ENCODE measurements at regions not wholly inside any gene's neighbourhood (a gene's known extent, or its start where the extent isn't known, plus 50 kb on each side); places are given as distances from the start of the nearest gene placed in this dataset.

- DNase-seq (ENCODE audit: low spot score): no peak
Observed at GRCh38 chr21:40901691-40902090, 54.7 kb upstream of the DSCAM start.

GRCh38 chr21:40902299-40902698 is 55.3 kb upstream of the DSCAM start:
- no peak for DNase-seq (ENCODE audit: low spot score)

GRCh38 chr21:40902993-40903392 is 56.0 kb upstream of the DSCAM start:
- no peak for DNase-seq (ENCODE audit: low spot score)

GRCh38 chr21:40905251-40905650 is 58.3 kb upstream of the DSCAM start:
- DNase-seq (ENCODE audit: low spot score): no peak

- DNase-seq (ENCODE audit: low spot score): no peak
Observed at GRCh38 chr21:40912375-40912774, 65.4 kb upstream of the DSCAM start.

- DNase-seq (ENCODE audit: low spot score): no peak
Observed at GRCh38 chr21:40915114-40915513, 68.2 kb upstream of the DSCAM start.

- DNase-seq (ENCODE audit: low spot score): no peak
Observed at GRCh38 chr21:40923407-40923806, 76.4 kb upstream of the DSCAM start.

GRCh38 chr21:40923901-40924300 is 76.9 kb upstream of the DSCAM start:
- no peak for DNase-seq (ENCODE audit: low spot score)

- DNase-seq (ENCODE audit: low spot score): no peak
Observed at GRCh38 chr21:40924641-40925040, 77.7 kb upstream of the DSCAM start.

- DNase-seq (ENCODE audit: low spot score): no peak
Observed at GRCh38 chr21:40926238-40926637, 79.3 kb upstream of the DSCAM start.

- DNase-seq (ENCODE audit: low spot score): no peak
Observed at GRCh38 chr21:40929833-40930232, 82.9 kb upstream of the DSCAM start.

GRCh38 chr21:40931197-40931596 is 84.2 kb upstream of the DSCAM start:
- no peak for DNase-seq (ENCODE audit: low spot score)

GRCh38 chr21:40936178-40936577 is 89.2 kb upstream of the DSCAM start:
- no peak for DNase-seq (ENCODE audit: low spot score)

GRCh38 chr21:40936771-40937261 is 89.9 kb upstream of the DSCAM start:
- no peak for DNase-seq (ENCODE audit: low spot score)

- no peak for DNase-seq (ENCODE audit: low spot score)
Observed at GRCh38 chr21:40938078-40938477, 91.1 kb upstream of the DSCAM start.

- no peak for DNase-seq (ENCODE audit: low spot score)
Observed at GRCh38 chr21:40938611-40939010, 91.7 kb upstream of the DSCAM start.

- DNase-seq (ENCODE audit: low spot score): no peak
Observed at GRCh38 chr21:40947713-40948112, 100.8 kb upstream of the DSCAM start.

- DNase-seq (ENCODE audit: low spot score): no peak
Observed at GRCh38 chr21:40950970-40951369, 104.0 kb upstream of the DSCAM start.

GRCh38 chr21:40952551-40953323 is 105.8 kb upstream of the DSCAM start:
- DNase-seq (ENCODE audit: low spot score): no peak

- no peak for DNase-seq (ENCODE audit: low spot score)
Observed at GRCh38 chr21:40964691-40965090, 117.7 kb upstream of the DSCAM start.

GRCh38 chr21:40967771-40968170 is 120.8 kb upstream of the DSCAM start:
- no peak for DNase-seq (ENCODE audit: low spot score)

- no peak for DNase-seq (ENCODE audit: low spot score)
Observed at GRCh38 chr21:40972151-40972550, 125.2 kb upstream of the DSCAM start.

- DNase-seq (ENCODE audit: low spot score): no peak
Observed at GRCh38 chr21:40976198-40977109, 129.5 kb upstream of the DSCAM start.

All from HuH-7 (cell line).